ENCODE measurements at regions not wholly inside any gene's neighbourhood (a gene's known extent, or its start where the extent isn't known, plus 50 kb on each side); places are given as distances from the start of the nearest gene placed in this dataset.

DNA sequence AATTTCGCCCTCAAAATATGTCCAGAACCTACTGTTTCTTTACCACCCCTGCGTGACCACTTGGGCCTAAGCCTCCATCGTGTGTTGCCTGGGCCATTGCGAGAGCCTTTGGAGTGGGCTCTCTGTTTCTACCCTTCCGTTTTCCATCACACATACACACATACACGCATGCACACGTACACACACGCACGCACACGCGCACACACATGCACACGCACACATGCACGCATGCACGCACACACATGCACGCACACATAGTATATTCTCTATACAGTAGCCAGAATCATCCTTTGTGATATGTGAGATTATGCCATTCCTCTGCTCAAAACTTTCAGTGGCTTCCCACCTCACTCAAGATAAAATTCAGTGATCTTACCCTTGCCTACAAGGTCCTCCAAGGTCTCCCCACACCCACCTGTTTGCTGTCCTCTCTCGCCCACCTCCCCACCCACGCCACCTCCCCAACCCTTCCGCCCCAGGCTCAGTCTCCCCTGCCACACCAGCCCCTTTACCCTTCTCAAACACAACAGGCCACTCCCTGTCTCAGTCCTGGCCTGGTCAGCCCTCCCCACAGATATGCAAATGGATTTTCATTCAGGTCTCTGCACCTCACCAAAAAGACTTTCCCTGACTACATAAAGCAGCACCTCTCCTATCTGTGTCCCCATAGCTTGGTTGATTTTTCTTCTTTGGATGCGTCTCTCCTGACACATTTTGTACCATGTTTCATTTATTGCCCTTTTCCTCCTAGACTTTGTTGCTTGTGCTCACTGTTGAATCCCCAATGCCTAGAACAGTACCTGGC is 559.6 kb downstream of the CD83 start (continued):
- TF ChIP-seq, protein P1, sequence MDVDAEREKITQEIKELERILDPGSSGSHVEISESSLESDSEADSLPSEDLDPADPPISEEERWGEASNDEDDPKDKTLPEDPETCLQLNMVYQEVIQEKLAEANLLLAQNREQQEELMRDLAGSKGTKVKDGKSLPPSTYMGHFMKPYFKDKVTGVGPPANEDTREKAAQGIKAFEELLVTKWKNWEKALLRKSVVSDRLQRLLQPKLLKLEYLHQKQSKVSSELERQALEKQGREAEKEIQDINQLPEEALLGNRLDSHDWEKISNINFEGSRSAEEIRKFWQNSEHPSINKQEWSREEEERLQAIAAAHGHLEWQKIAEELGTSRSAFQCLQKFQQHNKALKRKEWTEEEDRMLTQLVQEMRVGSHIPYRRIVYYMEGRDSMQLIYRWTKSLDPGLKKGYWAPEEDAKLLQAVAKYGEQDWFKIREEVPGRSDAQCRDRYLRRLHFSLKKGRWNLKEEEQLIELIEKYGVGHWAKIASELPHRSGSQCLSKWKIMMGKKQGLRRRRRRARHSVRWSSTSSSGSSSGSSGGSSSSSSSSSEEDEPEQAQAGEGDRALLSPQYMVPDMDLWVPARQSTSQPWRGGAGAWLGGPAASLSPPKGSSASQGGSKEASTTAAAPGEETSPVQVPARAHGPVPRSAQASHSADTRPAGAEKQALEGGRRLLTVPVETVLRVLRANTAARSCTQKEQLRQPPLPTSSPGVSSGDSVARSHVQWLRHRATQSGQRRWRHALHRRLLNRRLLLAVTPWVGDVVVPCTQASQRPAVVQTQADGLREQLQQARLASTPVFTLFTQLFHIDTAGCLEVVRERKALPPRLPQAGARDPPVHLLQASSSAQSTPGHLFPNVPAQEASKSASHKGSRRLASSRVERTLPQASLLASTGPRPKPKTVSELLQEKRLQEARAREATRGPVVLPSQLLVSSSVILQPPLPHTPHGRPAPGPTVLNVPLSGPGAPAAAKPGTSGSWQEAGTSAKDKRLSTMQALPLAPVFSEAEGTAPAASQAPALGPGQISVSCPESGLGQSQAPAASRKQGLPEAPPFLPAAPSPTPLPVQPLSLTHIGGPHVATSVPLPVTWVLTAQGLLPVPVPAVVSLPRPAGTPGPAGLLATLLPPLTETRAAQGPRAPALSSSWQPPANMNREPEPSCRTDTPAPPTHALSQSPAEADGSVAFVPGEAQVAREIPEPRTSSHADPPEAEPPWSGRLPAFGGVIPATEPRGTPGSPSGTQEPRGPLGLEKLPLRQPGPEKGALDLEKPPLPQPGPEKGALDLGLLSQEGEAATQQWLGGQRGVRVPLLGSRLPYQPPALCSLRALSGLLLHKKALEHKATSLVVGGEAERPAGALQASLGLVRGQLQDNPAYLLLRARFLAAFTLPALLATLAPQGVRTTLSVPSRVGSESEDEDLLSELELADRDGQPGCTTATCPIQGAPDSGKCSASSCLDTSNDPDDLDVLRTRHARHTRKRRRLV (CRISPR knock-in tag; IDR thresholded peaks at IDR 0.05) = no peak
- TF ChIP-seq ZNF318 (CRISPR knock-in tag; IDR thresholded peaks at IDR 0.05) = no peak

Measured in HepG2 (cell line).